Gastroesophageal sphincter (tissue), 3 donors: ENCODE measurements at regions not wholly inside any gene's neighbourhood (a gene's known extent, or its start where the extent isn't known, plus 50 kb on each side); places are given as distances from the start of the nearest gene placed in this dataset.

Source experiments
- POLR2A ChIP-seq, 2 donors: fragments of 450-650 bp; IDR thresholded peaks; one replicate each; pipeline ENCODE4 v1.6.1; 2017; ENCODE audit warnings: antibody characterized with exemption in 2 of 2, mild to moderate bottlenecking in 2 of 2, moderate library complexity in 1 of 2
- POLR2AphosphoS5 ChIP-seq: sonication (generic); formaldehyde crosslinking; IDR thresholded peaks from one replicate; pipeline ENCODE4 v1.6.1; 2017; ENCODE audit warnings: antibody characterized with exemption
- TF ChIP-seq, protein P1 (sequence below), 4 experiments: fragments of 200-600 bp in 2 of 4; fragments of 450-650 bp in 2 of 4; sonication (generic) in 1 of 4; IDR thresholded peaks; one replicate each; pipeline ENCODE4 v1.5.1; 2017 to 2019; ENCODE audit warnings: antibody characterized with exemption in 4 of 4, mild to moderate bottlenecking in 2 of 4, moderate library complexity in 2 of 4

DNA sequence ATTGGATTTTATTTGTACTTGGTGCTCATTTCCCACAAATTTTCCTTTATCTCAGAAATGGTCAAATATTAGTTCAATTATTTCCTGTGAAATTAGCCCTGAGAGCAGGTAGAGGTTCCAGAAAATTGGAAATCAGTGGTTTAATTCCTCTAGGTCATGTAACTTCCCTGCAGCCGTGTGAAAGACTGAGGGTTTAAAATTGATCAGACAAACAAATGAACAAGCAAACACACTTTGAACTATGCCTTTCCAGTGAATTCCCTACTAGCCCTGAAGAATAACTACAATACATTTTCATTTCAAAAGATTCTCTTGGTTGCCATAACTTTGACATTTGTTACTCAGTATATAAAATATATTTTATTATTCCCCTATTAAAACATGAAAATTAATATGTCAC, 1116.7 kb downstream of the REEP3 start:
- TF ChIP-seq POLR2A (IDR thresholded peaks at IDR 0.05) = no peak
- TF ChIP-seq, protein P1, sequence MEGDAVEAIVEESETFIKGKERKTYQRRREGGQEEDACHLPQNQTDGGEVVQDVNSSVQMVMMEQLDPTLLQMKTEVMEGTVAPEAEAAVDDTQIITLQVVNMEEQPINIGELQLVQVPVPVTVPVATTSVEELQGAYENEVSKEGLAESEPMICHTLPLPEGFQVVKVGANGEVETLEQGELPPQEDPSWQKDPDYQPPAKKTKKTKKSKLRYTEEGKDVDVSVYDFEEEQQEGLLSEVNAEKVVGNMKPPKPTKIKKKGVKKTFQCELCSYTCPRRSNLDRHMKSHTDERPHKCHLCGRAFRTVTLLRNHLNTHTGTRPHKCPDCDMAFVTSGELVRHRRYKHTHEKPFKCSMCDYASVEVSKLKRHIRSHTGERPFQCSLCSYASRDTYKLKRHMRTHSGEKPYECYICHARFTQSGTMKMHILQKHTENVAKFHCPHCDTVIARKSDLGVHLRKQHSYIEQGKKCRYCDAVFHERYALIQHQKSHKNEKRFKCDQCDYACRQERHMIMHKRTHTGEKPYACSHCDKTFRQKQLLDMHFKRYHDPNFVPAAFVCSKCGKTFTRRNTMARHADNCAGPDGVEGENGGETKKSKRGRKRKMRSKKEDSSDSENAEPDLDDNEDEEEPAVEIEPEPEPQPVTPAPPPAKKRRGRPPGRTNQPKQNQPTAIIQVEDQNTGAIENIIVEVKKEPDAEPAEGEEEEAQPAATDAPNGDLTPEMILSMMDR (IDR thresholded peaks at IDR 0.05) = no peak
- no peak for TF ChIP-seq POLR2AphosphoS5
